ENCODE measurements at regions not wholly inside any gene's neighbourhood (a gene's known extent, or its start where the extent isn't known, plus 50 kb on each side); places are given as distances from the start of the nearest gene placed in this dataset.

- WGBS (ENCODE audit: insufficient coverage, insufficient replicate concordance, low lambda C conversion rate, missing lambda C conversion rate): 56% methylated on average over 1 of the region's 1 CpG
- H3K4me1 ChIP-seq (ENCODE audit: control insufficient read depth, insufficient read depth, low read length): no peaks in the 10 kb centered on the region
- no peak overlapping the region for H3K27ac ChIP-seq (ENCODE audit: control insufficient read depth, insufficient read depth)
- DNase-seq (ENCODE audit: low read depth, low spot score): no peak
- POLR2A ChIA-PET: no interaction called here
- H3K4me2 ChIP-seq (ENCODE audit: control insufficient read depth, insufficient read depth): no peak overlapping the region
- no peak for ATAC-seq
- peaks cover 0 to 2% of the 10 kb centered on the region in 2 experiments; a peak in 1 of 4 replicates for H3K27me3 ChIP-seq (replicated peaks in 1 of 2; ENCODE audit: control insufficient read depth in 2 of 2, insufficient read depth in 2 of 2, low read length in 1 of 2)
- H2AFZ ChIP-seq (ENCODE audit: control insufficient read depth, low read depth, low read length): no peak overlapping the region
- H3K9ac ChIP-seq (ENCODE audit: control insufficient read depth, insufficient read depth, low read length): no peak overlapping the region
- no peaks in the 10 kb centered on the region for H4K20me1 ChIP-seq (ENCODE audit: control insufficient read depth, insufficient read depth)
- no peaks in the 10 kb centered on the region for H3K36me3 ChIP-seq (ENCODE audit: control insufficient read depth in 2 of 2, insufficient read depth in 2 of 2, low read length in 1 of 2)
- RAD21 ChIA-PET (ENCODE audit: unreplicated experiment): no interaction called here
- no peaks in the 10 kb centered on the region for H3K79me2 ChIP-seq (ENCODE audit: control insufficient read depth, insufficient read depth, low read length)
- FAIRE-seq: no peak
- in situ Hi-C loops (cut with MboI) (no loop called here), intact Hi-C loops (cut with micrococcal nuclease; ENCODE audit: unreplicated experiment) (no loop called here)
- SMC1A ChIA-PET (ENCODE audit: uncharacterized antibody, unreplicated experiment): no interaction called here
- TF ChIP-seq RUNX3 (IDR thresholded peaks at IDR 0.05; ENCODE audit: low read length): no peak
- no peak for TF ChIP-seq CREB1 (IDR thresholded peaks at IDR 0.05; ENCODE audit: low read depth)
- no peak for TF ChIP-seq STAT3 (IDR thresholded peaks at IDR 0.05; ENCODE audit: low read depth, low read length)
- TF ChIP-seq HDAC6 (IDR thresholded peaks at IDR 0.05; ENCODE audit: unreplicated experiment): no peak
- no peak for TF ChIP-seq ZNF622 (IDR thresholded peaks at IDR 0.05)
- TF ChIP-seq, protein P1, sequence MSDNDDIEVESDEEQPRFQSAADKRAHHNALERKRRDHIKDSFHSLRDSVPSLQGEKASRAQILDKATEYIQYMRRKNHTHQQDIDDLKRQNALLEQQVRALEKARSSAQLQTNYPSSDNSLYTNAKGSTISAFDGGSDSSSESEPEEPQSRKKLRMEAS (IDR thresholded peaks at IDR 0.05; ENCODE audit: low read depth, low read length): no peak
- TF ChIP-seq ZNF24 (IDR thresholded peaks at IDR 0.05): no peak
- CTCF ChIA-PET: no interaction called here
- no peaks in the 10 kb centered on the region for H3K9me3 ChIP-seq (replicated peaks; ENCODE audit: control insufficient read depth, insufficient read depth, low read length)
- H3K4me3 ChIP-seq: no peak overlapping the region
- BruUV-seq (replicated peaks): no TSS peak
Observed at GRCh38 chr5:14081791-14082190, 61.4 kb upstream of the TRIO start.

- Histone ChIP-seq H3K27me3 (replicated peaks in 1 of 2; ENCODE audit: control insufficient read depth in 2 of 2, insufficient read depth in 2 of 2, low read length in 1 of 2) (no peaks in the 10 kb centered on the region), H3K9ac (ENCODE audit: control insufficient read depth, insufficient read depth, low read length) (no peak overlapping the region), H2AFZ (ENCODE audit: control insufficient read depth, low read depth, low read length) (no peak overlapping the region), H3K4me3 (no peak overlapping the region), H3K79me2 (ENCODE audit: control insufficient read depth, insufficient read depth, low read length) (no peaks in the 10 kb centered on the region), H4K20me1 (ENCODE audit: control insufficient read depth, insufficient read depth) (no peaks in the 10 kb centered on the region), H3K4me2 (ENCODE audit: control insufficient read depth, insufficient read depth) (no peak overlapping the region), H3K36me3 (ENCODE audit: control insufficient read depth in 2 of 2, insufficient read depth in 2 of 2, low read length in 1 of 2) (no peaks in the 10 kb centered on the region), H3K27ac (ENCODE audit: control insufficient read depth, insufficient read depth) (no peak overlapping the region), H3K9me3 (replicated peaks; ENCODE audit: control insufficient read depth, insufficient read depth, low read length) (no peaks in the 10 kb centered on the region), H3K4me1 (ENCODE audit: control insufficient read depth, insufficient read depth, low read length) (no peaks in the 10 kb centered on the region)
- ChIA-PET SMC1A (ENCODE audit: uncharacterized antibody, unreplicated experiment) (no interaction called here), CTCF (interaction anchor here (0.8 kb wide), 1 partner anchor 34 kb away, joined by 3 read pairs; no protein-coding TSS in a partner anchor), RAD21 (ENCODE audit: unreplicated experiment) (no interaction called here), POLR2A (no interaction called here)
- 69% methylated on average over 3 of the region's 3 CpGs for WGBS (ENCODE audit: insufficient coverage, insufficient replicate concordance, low lambda C conversion rate, missing lambda C conversion rate)
- ATAC-seq: no peak
- no TSS peak for BruUV-seq (replicated peaks)
- no peak for FAIRE-seq
- in situ Hi-C loops (cut with MboI): no loop called here
- DNase-seq (ENCODE audit: low read depth, low spot score): no peak
- intact Hi-C loops (cut with micrococcal nuclease; ENCODE audit: unreplicated experiment): no loop called here
- TF ChIP-seq, protein P2, sequence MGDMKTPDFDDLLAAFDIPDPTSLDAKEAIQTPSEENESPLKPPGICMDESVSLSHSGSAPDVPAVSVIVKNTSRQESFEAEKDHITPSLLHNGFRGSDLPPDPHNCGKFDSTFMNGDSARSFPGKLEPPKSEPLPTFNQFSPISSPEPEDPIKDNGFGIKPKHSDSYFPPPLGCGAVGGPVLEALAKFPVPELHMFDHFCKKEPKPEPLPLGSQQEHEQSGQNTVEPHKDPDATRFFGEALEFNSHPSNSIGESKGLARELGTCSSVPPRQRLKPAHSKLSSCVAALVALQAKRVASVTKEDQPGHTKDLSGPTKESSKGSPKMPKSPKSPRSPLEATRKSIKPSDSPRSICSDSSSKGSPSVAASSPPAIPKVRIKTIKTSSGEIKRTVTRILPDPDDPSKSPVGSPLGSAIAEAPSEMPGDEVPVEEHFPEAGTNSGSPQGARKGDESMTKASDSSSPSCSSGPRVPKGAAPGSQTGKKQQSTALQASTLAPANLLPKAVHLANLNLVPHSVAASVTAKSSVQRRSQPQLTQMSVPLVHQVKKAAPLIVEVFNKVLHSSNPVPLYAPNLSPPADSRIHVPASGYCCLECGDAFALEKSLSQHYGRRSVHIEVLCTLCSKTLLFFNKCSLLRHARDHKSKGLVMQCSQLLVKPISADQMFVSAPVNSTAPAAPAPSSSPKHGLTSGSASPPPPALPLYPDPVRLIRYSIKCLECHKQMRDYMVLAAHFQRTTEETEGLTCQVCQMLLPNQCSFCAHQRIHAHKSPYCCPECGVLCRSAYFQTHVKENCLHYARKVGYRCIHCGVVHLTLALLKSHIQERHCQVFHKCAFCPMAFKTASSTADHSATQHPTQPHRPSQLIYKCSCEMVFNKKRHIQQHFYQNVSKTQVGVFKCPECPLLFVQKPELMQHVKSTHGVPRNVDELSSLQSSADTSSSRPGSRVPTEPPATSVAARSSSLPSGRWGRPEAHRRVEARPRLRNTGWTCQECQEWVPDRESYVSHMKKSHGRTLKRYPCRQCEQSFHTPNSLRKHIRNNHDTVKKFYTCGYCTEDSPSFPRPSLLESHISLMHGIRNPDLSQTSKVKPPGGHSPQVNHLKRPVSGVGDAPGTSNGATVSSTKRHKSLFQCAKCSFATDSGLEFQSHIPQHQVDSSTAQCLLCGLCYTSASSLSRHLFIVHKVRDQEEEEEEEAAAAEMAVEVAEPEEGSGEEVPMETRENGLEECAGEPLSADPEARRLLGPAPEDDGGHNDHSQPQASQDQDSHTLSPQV (IDR thresholded peaks at IDR 0.05): no peak
- TF ChIP-seq POLR2AphosphoS5 (IDR thresholded peaks at IDR 0.05; ENCODE audit: low read length) (no peak), BMI1 (IDR thresholded peaks at IDR 0.05; ENCODE audit: borderline replicate concordance) (no peak), MEF2B (IDR thresholded peaks at IDR 0.05; ENCODE audit: partially characterized antibody, poor library complexity, severe bottlenecking) (no peak), SRF (IDR thresholded peaks at IDR 0.05; ENCODE audit: low read depth in 2 of 2, low read length in 2 of 2) (no peak), GATAD2B (conservative IDR thresholded peaks at IDR 0.05; ENCODE audit: low read depth) (no peak)
Observed at GRCh38 chr5:14078716-14079115, 64.4 kb upstream of the TRIO start.
